HepG2 (cell line): ENCODE measurements at regions not wholly inside any gene's neighbourhood (a gene's known extent, or its start where the extent isn't known, plus 50 kb on each side); places are given as distances from the start of the nearest gene placed in this dataset.

Source experiments
- CREM ChIP-seq, 2 experiments: sonication (generic) in 1 of 2; formaldehyde crosslinking in 1 of 2; IDR thresholded peaks; 2 replicates each; pipeline versions ENCODE4 v1.4.0 to v1.6.1; 2016 to 2020; ENCODE audit warnings: antibody characterized with exemption in 1 of 2, mild to moderate bottlenecking in 1 of 2, missing genetic modification reagents in 1 of 2
- MTA3 ChIP-seq: sonication (generic); formaldehyde crosslinking; IDR thresholded peaks from 2 replicates; pipeline ENCODE4 v1.4.0; 2020; ENCODE audit warnings: missing genetic modification reagents
- POLR2AphosphoS5 ChIP-seq: IDR thresholded peaks from 2 replicates; pipeline ENCODE4 v1.6.1; 2012; ENCODE audit warnings: low read depth, low read length
- SMAD1 ChIP-seq: sonication (generic); formaldehyde crosslinking; IDR thresholded peaks from 2 replicates; pipeline ENCODE4 v1.4.0; 2020; ENCODE audit warnings: missing genetic modification reagents, low read depth, mild to moderate bottlenecking, borderline replicate concordance
- U2AF2 ChIP-seq: fragments of 200-400 bp; formaldehyde crosslinking; IDR thresholded peaks from 2 replicates; pipeline ENCODE4 v1.6.1; 2017; ENCODE audit warnings: low read depth, mild to moderate bottlenecking, low read length
- ZC3H13 ChIP-seq: sonication (generic); formaldehyde crosslinking; IDR thresholded peaks from 2 replicates; pipeline ENCODE4 v1.8.1; 2023; ENCODE audit warnings: mild to moderate bottlenecking, missing genetic modification reagents, moderate library complexity
- ZNF430 ChIP-seq: sonication (generic); formaldehyde crosslinking; IDR thresholded peaks from 2 replicates; pipeline ENCODE4 v1.9.0; 2021; ENCODE audit warnings: mild to moderate bottlenecking, missing genetic modification reagents
- ZNF557 ChIP-seq: sonication (generic); formaldehyde crosslinking; IDR thresholded peaks from 2 replicates; pipeline ENCODE4 v1.4.0; 2020; ENCODE audit warnings: missing genetic modification reagents
- ZNF713 ChIP-seq: sonication (generic); formaldehyde crosslinking; IDR thresholded peaks from 2 replicates; pipeline ENCODE4 v1.4.0; 2020; ENCODE audit warnings: mild to moderate bottlenecking, missing genetic modification reagents
- TF ChIP-seq, protein P1 (sequence below): sonication (generic); formaldehyde crosslinking; conservative IDR thresholded peaks from 2 replicates; pipeline ENCODE4 v1.8.0; 2022; ENCODE audit warnings: mild to moderate bottlenecking, moderate library complexity, missing genetic modification reagents
- TF ChIP-seq, protein P2 (sequence below), 2 experiments: sonication (generic) in 1 of 2; formaldehyde crosslinking in 1 of 2; IDR thresholded peaks; 2 replicates each; pipeline versions ENCODE4 v1.6.1 to v1.9.0; 2014 to 2022; ENCODE audit warnings: antibody characterized with exemption in 1 of 2, borderline replicate concordance in 1 of 2, inconsistent platforms in 1 of 2, low read depth in 1 of 2, missing genetic modification reagents in 1 of 2
- TF ChIP-seq, protein P3 (sequence below): sonication (generic); formaldehyde crosslinking; IDR thresholded peaks from 2 replicates; pipeline ENCODE4 v1.5.0; 2020; ENCODE audit warnings: mild to moderate bottlenecking, missing genetic modification reagents
- TF ChIP-seq, protein P4 (sequence below): sonication (generic); formaldehyde crosslinking; IDR thresholded peaks from 2 replicates; pipeline ENCODE4 v1.4.0; 2020; ENCODE audit warnings: missing genetic modification reagents, borderline replicate concordance

DNA sequence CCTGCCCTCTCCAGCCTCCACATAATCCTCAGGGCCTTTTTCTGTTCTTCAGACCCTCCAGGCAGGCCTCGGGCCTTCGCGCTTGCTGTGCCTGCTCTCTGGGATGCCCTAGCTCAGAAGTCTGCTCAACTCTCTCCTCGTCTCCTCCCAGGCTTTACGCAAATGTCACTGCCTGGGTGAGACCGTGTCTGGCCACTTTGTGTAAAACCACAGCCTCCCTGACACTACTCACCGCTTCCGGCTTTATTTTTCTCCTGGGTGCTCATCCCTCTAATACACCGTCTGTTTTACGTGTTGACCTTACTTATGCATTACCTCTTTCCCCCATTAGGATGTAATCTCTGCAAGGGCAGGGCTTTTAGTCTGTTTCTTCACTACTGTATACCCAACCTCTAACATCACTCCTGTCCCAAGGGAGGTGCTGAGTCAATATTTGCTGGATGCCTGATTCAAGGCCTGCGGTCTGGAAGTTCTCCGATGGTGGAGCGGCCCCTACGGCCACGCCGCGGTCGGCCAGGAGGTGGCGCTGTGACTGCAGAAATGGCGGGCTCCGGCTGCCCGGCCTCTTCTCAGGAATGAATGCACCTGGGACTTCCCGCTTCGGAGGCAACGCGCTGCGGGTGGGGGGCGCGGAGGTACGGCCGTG, 58.2 kb upstream of the THY1 start (continued):
- TF ChIP-seq ZNF430 (CRISPR knock-in tag) (0 out of 2 replicates have a peak, but pooled peaks have one; percentile 58), ZNF557 (0 out of 2 replicates have a peak, but pooled peaks have one; percentile 48), SMAD1 (no peak), CREM (IDR thresholded peaks at IDR 0.05) (peak; percentile 30; the same call in 1 of the 2 replicates), CREM (CRISPR knock-in tag; IDR thresholded peaks at IDR 0.05) (no peak), POLR2AphosphoS5 (no peak), MTA3 (CRISPR knock-in tag) (no peak), ZC3H13 (no peak), ZNF713 (no peak), U2AF2 (no peak)
- TF ChIP-seq, protein P1, sequence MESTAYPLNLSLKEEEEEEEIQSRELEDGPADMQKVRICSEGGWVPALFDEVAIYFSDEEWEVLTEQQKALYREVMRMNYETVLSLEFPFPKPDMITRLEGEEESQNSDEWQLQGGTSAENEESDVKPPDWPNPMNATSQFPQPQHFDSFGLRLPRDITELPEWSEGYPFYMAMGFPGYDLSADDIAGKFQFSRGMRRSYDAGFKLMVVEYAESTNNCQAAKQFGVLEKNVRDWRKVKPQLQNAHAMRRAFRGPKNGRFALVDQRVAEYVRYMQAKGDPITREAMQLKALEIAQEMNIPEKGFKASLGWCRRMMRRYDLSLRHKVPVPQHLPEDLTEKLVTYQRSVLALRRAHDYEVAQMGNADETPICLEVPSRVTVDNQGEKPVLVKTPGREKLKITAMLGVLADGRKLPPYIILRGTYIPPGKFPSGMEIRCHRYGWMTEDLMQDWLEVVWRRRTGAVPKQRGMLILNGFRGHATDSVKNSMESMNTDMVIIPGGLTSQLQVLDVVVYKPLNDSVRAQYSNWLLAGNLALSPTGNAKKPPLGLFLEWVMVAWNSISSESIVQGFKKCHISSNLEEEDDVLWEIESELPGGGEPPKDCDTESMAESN: peak; percentile 86
- TF ChIP-seq, protein P2, sequence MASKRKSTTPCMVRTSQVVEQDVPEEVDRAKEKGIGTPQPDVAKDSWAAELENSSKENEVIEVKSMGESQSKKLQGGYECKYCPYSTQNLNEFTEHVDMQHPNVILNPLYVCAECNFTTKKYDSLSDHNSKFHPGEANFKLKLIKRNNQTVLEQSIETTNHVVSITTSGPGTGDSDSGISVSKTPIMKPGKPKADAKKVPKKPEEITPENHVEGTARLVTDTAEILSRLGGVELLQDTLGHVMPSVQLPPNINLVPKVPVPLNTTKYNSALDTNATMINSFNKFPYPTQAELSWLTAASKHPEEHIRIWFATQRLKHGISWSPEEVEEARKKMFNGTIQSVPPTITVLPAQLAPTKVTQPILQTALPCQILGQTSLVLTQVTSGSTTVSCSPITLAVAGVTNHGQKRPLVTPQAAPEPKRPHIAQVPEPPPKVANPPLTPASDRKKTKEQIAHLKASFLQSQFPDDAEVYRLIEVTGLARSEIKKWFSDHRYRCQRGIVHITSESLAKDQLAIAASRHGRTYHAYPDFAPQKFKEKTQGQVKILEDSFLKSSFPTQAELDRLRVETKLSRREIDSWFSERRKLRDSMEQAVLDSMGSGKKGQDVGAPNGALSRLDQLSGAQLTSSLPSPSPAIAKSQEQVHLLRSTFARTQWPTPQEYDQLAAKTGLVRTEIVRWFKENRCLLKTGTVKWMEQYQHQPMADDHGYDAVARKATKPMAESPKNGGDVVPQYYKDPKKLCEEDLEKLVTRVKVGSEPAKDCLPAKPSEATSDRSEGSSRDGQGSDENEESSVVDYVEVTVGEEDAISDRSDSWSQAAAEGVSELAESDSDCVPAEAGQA (IDR thresholded peaks at IDR 0.05; ENCODE audit: low read depth): no peak
- TF ChIP-seq, protein P2 (CRISPR knock-in tag; IDR thresholded peaks at IDR 0.05; ENCODE audit: borderline replicate concordance): 0 out of 2 replicates have a peak, but pooled peaks have one; percentile 62
- TF ChIP-seq, protein P3, sequence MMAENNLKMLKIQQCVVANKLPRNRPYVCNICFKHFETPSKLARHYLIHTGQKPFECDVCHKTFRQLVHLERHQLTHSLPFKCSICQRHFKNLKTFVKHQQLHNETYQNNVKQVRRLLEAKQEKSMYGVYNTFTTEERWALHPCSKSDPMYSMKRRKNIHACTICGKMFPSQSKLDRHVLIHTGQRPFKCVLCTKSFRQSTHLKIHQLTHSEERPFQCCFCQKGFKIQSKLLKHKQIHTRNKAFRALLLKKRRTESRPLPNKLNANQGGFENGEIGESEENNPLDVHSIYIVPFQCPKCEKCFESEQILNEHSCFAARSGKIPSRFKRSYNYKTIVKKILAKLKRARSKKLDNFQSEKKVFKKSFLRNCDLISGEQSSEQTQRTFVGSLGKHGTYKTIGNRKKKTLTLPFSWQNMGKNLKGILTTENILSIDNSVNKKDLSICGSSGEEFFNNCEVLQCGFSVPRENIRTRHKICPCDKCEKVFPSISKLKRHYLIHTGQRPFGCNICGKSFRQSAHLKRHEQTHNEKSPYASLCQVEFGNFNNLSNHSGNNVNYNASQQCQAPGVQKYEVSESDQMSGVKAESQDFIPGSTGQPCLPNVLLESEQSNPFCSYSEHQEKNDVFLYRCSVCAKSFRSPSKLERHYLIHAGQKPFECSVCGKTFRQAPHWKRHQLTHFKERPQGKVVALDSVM: peak; percentile 62; the same call in 1 of the 2 replicates
- TF ChIP-seq, protein P4, sequence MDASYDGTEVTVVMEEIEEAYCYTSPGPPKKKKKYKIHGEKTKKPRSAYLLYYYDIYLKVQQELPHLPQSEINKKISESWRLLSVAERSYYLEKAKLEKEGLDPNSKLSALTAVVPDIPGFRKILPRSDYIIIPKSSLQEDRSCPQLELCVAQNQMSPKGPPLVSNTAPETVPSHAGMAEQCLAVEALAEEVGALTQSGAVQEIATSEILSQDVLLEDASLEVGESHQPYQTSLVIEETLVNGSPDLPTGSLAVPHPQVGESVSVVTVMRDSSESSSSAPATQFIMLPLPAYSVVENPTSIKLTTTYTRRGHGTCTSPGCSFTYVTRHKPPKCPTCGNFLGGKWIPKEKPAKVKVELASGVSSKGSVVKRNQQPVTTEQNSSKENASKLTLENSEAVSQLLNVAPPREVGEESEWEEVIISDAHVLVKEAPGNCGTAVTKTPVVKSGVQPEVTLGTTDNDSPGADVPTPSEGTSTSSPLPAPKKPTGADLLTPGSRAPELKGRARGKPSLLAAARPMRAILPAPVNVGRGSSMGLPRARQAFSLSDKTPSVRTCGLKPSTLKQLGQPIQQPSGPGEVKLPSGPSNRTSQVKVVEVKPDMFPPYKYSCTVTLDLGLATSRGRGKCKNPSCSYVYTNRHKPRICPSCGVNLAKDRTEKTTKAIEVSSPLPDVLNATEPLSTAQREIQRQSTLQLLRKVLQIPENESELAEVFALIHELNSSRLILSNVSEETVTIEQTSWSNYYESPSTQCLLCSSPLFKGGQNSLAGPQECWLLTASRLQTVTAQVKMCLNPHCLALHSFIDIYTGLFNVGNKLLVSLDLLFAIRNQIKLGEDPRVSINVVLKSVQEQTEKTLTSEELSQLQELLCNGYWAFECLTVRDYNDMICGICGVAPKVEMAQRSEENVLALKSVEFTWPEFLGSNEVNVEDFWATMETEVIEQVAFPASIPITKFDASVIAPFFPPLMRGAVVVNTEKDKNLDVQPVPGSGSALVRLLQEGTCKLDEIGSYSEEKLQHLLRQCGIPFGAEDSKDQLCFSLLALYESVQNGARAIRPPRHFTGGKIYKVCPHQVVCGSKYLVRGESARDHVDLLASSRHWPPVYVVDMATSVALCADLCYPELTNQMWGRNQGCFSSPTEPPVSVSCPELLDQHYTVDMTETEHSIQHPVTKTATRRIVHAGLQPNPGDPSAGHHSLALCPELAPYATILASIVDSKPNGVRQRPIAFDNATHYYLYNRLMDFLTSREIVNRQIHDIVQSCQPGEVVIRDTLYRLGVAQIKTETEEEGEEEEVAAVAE (CRISPR knock-in tag): peak; percentile 63; the same call in 1 of the 2 replicates
